Thoracic aorta (tissue), 2 donors: ENCODE measurements at regions not wholly inside any gene's neighbourhood (a gene's known extent, or its start where the extent isn't known, plus 50 kb on each side); places are given as distances from the start of the nearest gene placed in this dataset.
"Not testable (repeated sequence)": the region's sequence is repeated elsewhere in the genome, so short reads cannot be mapped to it uniquely, and the experiment has no call there.

Source experiments
- ATAC-seq: fragments of 150-250 bp; one replicate; pipeline ENCODE4 v1.8.0; 2017; ENCODE audit warnings: low read depth; ENCODE audit not compliant: insufficient number of reproducible peaks, low FRiP score
- DNase-seq: peaks from one replicate; pipeline ENCODE4 v3.0.0-alpha.2; 2020; ENCODE audit warnings: low spot score
- H3K27ac ChIP-seq, 2 donors: fragments of 200-600 bp; sonication (generic); 1 replicate in 1 of 2; 2 replicates in 1 of 2; pipeline ENCODE4 v1.5.1; 2016; ENCODE audit warnings: mild to moderate bottlenecking in 2 of 2, moderate library complexity in 2 of 2
- H3K27me3 ChIP-seq: fragments of 200-600 bp; sonication (generic); replicated peaks from 2 replicates; pipeline ENCODE4 v1.6.0; 2016; ENCODE audit warnings: mild to moderate bottlenecking; ENCODE audit not compliant: insufficient read depth
- H3K36me3 ChIP-seq: fragments of 200-600 bp; sonication (generic); one replicate; pipeline ENCODE4 v1.5.1; 2016
- H3K4me1 ChIP-seq, 2 donors: fragments of 200-600 bp; sonication (generic); 1 replicate in 1 of 2; 2 replicates in 1 of 2; pipeline versions ENCODE4 v1.5.1 to v1.6.0; 2016; ENCODE audit warnings: low read depth in 2 of 2, mild to moderate bottlenecking in 1 of 2; ENCODE audit not compliant: control insufficient read depth in 1 of 2
- H3K4me3 ChIP-seq: fragments of 200-600 bp; sonication (generic); 2 replicates; pipeline ENCODE4 v1.5.1; 2016; ENCODE audit warnings: mild to moderate bottlenecking
- H3K9me3 ChIP-seq: fragments of 200-600 bp; sonication (generic); 2 replicates; pipeline ENCODE4 v1.5.1; 2016
- TF ChIP-seq, protein P1 (sequence below): fragments of 200-600 bp; sonication (generic); IDR thresholded peaks from one replicate; pipeline ENCODE4 v1.5.1; 2019; ENCODE audit warnings: antibody characterized with exemption

GRCh38 chrX:46202733-46203514 is 342.3 kb downstream of the ZNF674 start:
- Histone ChIP-seq H3K27me3 (no peaks in the 10 kb centered on the region), H3K27ac (no peak overlapping the region), H3K9me3 (no peaks in the 10 kb centered on the region), H3K4me1 (peaks cover 0 to under 1% of the 10 kb centered on the region in 2 donors), H3K36me3 (no peaks in the 10 kb centered on the region), H3K4me3 (no peak overlapping the region)
- DNase-seq (no peak), ATAC-seq (no peak)
- TF ChIP-seq, protein P1, sequence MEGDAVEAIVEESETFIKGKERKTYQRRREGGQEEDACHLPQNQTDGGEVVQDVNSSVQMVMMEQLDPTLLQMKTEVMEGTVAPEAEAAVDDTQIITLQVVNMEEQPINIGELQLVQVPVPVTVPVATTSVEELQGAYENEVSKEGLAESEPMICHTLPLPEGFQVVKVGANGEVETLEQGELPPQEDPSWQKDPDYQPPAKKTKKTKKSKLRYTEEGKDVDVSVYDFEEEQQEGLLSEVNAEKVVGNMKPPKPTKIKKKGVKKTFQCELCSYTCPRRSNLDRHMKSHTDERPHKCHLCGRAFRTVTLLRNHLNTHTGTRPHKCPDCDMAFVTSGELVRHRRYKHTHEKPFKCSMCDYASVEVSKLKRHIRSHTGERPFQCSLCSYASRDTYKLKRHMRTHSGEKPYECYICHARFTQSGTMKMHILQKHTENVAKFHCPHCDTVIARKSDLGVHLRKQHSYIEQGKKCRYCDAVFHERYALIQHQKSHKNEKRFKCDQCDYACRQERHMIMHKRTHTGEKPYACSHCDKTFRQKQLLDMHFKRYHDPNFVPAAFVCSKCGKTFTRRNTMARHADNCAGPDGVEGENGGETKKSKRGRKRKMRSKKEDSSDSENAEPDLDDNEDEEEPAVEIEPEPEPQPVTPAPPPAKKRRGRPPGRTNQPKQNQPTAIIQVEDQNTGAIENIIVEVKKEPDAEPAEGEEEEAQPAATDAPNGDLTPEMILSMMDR = no peak

DNA sequence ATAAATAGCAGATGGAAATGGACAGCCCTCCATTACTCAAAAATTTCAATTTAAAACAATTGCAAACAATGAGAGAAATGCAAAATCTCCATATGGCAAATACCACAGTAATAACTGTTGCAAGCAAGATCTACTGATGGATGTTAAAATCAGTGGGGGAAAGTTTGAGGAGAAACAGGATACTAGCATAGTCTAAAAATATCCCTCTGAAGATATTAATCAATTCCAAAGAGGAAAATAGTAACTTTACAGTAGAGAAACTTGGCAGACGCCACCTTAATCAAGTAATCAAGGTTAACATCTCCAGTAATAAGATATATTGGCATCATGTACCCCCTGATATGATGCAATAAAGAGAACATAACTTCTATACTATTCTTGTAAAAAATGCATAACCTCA is 344.8 kb downstream of the ZNF674 start:
- ATAC-seq (no peak), DNase-seq (no peak)
- Histone ChIP-seq H3K27ac (no peak overlapping the region), H3K27me3 (no peaks in the 10 kb centered on the region), H3K4me3 (no peak overlapping the region), H3K4me1 (no peaks in the 10 kb centered on the region), H3K36me3 (no peaks in the 10 kb centered on the region), H3K9me3 (no peaks in the 10 kb centered on the region)
- TF ChIP-seq, protein P1 = no peak

DNA sequence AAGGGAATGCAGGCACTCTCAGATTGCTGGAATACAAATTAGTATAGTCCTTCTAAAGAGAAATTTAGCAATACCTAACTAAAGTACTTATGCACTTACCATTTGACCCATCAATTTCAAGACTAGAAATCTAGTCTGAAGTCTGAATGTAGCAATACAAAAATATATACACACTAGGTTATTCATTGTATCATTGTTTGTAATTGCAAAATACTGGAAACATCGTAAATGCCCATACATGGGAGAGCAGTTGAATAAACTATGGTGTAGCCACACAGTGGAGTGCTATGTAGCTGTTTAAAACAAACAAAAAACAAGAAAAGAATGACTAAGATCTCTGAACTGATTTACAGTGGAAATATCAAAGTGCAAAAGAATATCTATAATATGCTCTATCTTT is 346.4 kb downstream of the ZNF674 start:
- ATAC-seq (no peak), DNase-seq (no peak)
- Histone ChIP-seq H3K36me3 (no peaks in the 10 kb centered on the region), H3K27ac (no peak overlapping the region), H3K4me3 (no peak overlapping the region), H3K27me3 (no peaks in the 10 kb centered on the region), H3K9me3 (no peaks in the 10 kb centered on the region), H3K4me1 (no peaks in the 10 kb centered on the region)
- TF ChIP-seq, protein P1 = no peak

DNA sequence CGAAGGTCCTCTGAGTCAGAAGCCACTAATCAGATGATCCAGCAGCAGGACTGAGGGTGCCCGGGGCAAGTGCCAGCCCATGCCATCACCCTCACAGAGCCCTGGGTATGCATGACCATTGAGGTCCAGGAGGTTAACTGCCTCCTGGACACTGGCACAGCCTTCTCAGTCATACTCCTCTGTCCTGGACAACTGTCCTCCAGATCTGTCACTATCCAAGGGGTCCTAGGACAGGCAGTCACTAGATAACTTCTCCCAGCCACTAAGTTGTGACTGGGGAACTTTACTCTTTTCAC is 358.5 kb downstream of the ZNF674 start:
- DNase-seq, H3K9me3 ChIP-seq, ATAC-seq, H3K36me3 ChIP-seq, H3K4me3 ChIP-seq, H3K27ac ChIP-seq, H3K27me3 ChIP-seq, H3K4me1 ChIP-seq: not testable (repeated sequence)

GRCh38 chrX:46185923-46186810 is 359.1 kb downstream of the ZNF674 start:
- H3K36me3 ChIP-seq = no peaks in the 10 kb centered on the region
- no peaks in the 10 kb centered on the region for H3K9me3 ChIP-seq
- DNase-seq = no peak
- H3K27ac ChIP-seq = no peak overlapping the region
- H3K4me3 ChIP-seq = no peak overlapping the region
- H3K27me3 ChIP-seq = no peaks in the 10 kb centered on the region
- H3K4me1 ChIP-seq = no peaks in the 10 kb centered on the region
- TF ChIP-seq, protein P1 = no peak
- ATAC-seq = no peak
